IPS DF 4.7 (cell line): ENCODE measurements at regions not wholly inside any gene's neighbourhood (a gene's known extent, or its start where the extent isn't known, plus 50 kb on each side); places are given as distances from the start of the nearest gene placed in this dataset.
"Not testable (repeated sequence)": the region's sequence is repeated elsewhere in the genome, so short reads cannot be mapped to it uniquely, and the experiment has no call there.

Source experiments
- DNase-seq: peaks from one replicate; pipeline ENCODE4 v3.0.0-alpha.2; 2013; ENCODE audit warnings: low spot score; ENCODE audit errors: extremely low read depth

DNA sequence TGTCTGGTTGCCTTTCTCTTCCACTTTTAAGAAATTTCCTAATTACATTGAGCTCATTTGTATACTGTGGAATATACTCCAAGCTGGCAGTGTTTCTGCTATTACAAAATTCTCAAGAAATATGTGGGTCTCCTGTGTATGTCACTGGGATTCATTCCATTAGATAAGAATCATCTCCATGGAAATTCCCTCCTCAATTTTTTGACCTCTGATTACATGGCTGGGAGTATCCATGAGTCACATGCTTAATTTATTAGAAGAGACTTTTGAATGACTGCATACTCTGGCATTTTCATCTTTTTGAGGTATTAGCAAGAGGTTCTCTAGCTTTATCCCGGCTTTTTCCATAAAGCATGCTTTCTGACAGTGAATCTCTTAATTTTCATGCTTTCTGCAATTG, 665.5 kb upstream of the CNTNAP5 start:
- DNase-seq = no peak

- no peak for DNase-seq
Measured at GRCh38 chr2:123362671-123363440, 662.2 kb upstream of the CNTNAP5 start.

DNA sequence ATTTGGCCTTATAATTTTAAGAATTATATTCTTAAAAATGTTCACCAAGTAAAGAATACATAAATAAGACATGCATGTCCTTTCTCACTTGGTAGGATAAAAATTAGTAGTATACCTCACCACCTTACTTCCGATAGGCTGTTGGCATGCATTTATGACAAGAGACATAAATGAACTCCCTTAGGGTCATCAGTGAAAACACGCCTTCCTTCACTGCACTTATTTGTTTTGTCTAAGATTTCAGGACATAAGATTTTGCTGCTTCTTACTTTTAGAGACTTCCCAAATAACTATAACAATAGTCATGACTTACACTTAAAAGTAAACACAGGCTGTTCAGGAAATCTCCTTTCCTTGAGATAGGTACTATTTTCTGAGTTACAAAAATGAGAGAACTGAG, 661.3 kb upstream of the CNTNAP5 start:
- DNase-seq = no peak

DNA sequence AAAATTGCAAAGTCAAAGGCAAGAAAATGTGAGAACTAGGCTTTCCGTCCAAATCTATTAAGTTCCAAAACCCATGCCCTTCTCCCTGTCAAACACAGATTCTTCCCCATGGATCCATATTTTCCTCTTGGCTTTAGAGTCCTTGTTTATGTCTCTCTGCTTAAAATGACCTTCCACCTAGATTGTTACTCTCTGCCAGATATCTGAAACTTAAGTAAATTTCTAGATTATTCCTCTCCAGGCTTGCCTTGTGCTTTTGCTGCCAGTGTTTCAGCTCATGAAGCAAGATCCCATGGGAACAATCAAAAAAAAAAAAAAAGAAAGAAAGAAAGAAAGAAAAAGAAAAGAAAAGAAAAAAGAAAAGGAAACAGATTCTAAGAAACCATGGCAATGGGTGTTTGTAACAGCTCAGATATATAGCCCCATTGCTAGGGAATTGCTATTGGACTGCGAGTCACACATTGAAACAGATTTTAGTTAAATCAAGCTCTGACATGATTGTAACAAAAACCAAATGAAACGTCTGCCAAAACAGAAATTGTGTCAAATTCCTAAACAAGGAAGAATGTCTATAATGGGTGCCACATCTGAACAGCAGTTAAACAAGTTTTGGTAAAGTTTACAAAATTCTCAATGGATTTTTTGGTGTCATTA, 660.7 kb upstream of the CNTNAP5 start:
- DNase-seq = no peak

GRCh38 chr2:123366239-123366837, 658.7 kb upstream of the CNTNAP5 start:
- DNase-seq = no peak

DNA sequence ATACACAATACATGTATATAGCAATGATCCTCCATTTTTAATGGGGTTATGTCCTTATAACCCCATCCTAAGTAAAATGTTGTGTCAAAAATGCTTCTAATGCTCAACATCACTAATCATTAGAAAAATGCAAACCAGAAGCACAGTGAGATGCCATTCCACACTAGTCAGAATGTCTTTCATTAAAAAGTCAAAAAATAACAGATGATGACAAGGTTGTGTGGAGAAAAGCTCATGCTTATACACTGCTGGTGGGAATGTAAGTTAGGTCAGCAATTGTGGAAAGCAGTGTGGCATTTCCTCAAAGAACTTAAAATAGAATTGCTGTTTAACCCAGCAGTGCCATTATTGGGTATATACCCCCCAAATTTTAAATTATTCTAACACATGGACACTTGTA, 654.9 kb upstream of the CNTNAP5 start:
- no peak for DNase-seq

DNA sequence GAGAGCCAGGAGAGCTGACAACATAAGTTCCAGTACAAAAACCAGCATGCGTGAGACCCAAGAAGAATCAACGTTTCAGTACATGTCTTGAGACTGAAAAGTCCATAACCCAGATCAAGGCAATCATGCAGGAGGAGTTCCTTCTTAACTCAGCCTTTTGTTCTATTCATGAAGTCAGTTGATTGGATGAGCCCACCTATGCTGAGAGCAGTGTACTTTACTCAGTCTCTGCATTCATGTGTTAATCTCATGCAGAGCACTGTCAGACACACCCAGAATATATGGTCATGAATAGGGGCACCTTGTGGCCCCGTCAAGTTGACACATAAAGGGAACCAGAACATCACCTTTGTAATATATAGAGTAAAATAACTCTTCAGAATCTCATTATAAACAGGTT, 653.6 kb upstream of the CNTNAP5 start:
- DNase-seq = no peak

- DNase-seq = no peak
Measured at GRCh38 chr2:123380370-123380935, 644.6 kb upstream of the CNTNAP5 start.

- DNase-seq = no peak
Measured at GRCh38 chr2:123415678-123416077, 609.4 kb upstream of the CNTNAP5 start.

- no peak for DNase-seq
Measured at GRCh38 chr2:123419976-123420375, 605.1 kb upstream of the CNTNAP5 start.

GRCh38 chr2:123434546-123435395, 590.3 kb upstream of the CNTNAP5 start:
- no peak for DNase-seq

- DNase-seq = no peak
Measured at GRCh38 chr2:123438251-123438650, 586.8 kb upstream of the CNTNAP5 start.

- no peak for DNase-seq
Measured at GRCh38 chr2:123438675-123439074, 586.4 kb upstream of the CNTNAP5 start.

- DNase-seq = no peak
Measured at GRCh38 chr2:123448801-123449200, 576.3 kb upstream of the CNTNAP5 start.

DNA sequence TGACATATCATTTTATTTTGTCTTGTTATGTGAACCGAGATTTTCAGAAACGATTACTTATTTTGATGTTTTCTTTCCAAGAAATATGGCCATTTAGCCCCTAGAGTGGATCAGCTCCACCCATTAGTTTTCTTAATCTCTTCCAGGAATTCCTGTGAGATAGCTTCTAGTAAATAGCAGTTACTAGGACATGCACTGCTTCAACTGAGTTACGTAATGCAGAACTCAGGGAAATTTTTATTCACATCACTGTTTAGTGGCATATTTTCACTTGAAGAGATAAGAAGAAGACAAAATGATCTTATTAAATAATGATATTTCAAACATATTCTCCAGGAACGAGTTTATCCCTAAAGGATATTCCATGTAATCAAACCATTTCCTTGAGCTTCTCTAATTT, 573.5 kb upstream of the CNTNAP5 start:
- no peak for DNase-seq

- DNase-seq = no peak
Measured at GRCh38 chr2:123453046-123453700, 571.9 kb upstream of the CNTNAP5 start.

DNA sequence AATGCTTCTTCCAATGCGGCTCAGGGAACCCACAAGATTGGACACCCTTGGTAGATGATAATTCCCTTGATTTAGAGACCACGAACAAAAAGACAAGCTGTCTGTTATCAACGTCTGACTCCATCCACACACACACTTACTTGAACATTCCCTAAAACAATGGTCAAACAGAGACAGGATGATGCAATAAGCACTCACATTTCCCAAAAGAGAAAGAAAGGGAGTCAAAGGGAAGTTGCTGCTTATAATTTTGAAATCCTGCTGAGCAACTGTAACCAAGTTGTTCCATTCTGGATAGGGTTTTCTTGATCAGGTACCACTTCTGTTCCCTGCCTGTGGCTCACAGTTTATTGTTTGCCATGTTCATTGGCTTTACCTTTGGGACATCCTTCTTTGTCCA, 571.3 kb upstream of the CNTNAP5 start:
- no peak for DNase-seq

DNA sequence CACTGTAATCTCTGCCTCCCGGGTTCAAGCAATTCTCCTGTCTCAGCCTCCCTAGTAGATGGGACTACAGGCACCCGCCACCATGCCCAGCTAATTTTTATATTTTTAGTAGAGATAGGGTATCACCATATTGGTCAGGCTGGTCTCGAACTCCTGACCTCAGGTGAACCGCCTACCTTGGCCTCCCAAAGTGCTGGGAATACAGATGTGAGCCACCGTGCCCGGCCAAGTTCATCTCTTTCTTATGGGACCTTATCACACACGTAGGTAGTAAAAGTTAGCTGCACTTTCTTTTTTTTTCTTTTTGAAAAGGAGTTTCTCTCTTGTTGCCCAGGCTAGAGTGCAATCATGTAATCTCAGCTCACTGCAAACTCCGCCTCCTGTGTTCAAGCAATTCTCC, 569.9 kb upstream of the CNTNAP5 start:
- DNase-seq = not testable (repeated sequence)

DNA sequence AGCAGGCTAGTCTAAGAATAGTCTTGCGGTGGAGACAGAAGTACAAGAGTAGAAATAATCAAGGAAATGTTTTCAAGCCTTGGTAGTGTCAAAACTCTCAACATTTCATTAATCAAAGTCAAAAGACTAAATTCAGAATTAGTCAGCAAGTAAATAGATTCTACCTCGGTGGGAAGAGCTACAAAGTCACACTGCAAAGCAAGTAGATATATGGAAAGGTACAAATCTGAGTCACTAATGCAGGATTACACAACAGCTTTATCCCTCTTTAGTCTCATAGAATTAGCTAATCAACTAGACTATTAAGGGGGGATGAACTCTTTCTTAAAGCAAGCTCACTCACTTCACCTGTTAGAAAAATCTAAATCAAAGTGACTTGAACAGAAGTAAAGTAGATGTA, 568.7 kb upstream of the CNTNAP5 start:
- no peak for DNase-seq

DNA sequence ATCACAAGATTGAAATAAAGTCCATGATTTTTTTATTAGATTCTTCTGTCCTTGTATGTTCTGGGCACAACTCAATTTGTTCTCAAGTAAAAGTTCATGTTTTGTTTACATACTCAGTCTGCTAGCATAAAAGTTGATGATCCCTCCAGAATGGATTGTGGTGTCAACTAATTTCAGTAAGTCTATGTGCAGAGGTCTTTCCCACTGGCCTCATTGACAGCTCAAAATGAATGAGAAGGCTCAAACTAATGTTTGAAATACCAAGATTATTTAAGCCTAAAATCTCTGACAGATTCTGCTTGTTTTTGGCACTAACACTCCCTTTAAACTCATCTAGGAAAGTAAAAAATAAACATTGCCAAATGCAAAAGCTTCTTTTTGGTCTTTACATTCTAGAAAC, 561.2 kb upstream of the CNTNAP5 start:
- no peak for DNase-seq

GRCh38 chr2:123468071-123468470, 557.0 kb upstream of the CNTNAP5 start:
- no peak for DNase-seq
